ENCODE measurements at regions not wholly inside any gene's neighbourhood (a gene's known extent, or its start where the extent isn't known, plus 50 kb on each side); places are given as distances from the start of the nearest gene placed in this dataset.

- TF ChIP-seq POLR2A (IDR thresholded peaks at IDR 0.05; ENCODE audit: low read depth, low read length) (no peak), MAFK (IDR thresholded peaks at IDR 0.05; ENCODE audit: low read depth, low read length) (no peak), CTCF (conservative IDR thresholded peaks at IDR 0.05; ENCODE audit: low read depth, low read length) (no peak), FOS (IDR thresholded peaks at IDR 0.05; ENCODE audit: low read depth, low read length) (no peak), ELK1 (IDR thresholded peaks at IDR 0.05; ENCODE audit: borderline replicate concordance, low read depth, low read length) (no peak), RFX5 (IDR thresholded peaks at IDR 0.05; ENCODE audit: low read depth, low read length) (no peak), RAD21 (IDR thresholded peaks at IDR 0.05; ENCODE audit: low read length) (no peak), MXI1 (IDR thresholded peaks at IDR 0.05; ENCODE audit: borderline replicate concordance, low read depth, low read length) (no peak)
These were observed 818.2 kb downstream of the BRD1 start for GRCh38 chr22:49009359-49010063.

All from IMR-90 (cell line).